H1 (cell line): ENCODE measurements at regions not wholly inside any gene's neighbourhood (a gene's known extent, or its start where the extent isn't known, plus 50 kb on each side); places are given as distances from the start of the nearest gene placed in this dataset.

ENCODE experiments used
- CTCF ChIA-PET: fragments of 300-600 bp; sonication (Branson Sonifier 250); formaldehyde crosslinking; loops from one replicate; lab custom pipeline; 2021; ENCODE audit not compliant: partially characterized antibody; lab: Charles Lee
- POLR2A ChIA-PET: fragments of 300-600 bp; sonication (Branson Sonifier 250); formaldehyde crosslinking; loops from one replicate; lab custom pipeline; 2021; ENCODE audit warnings: inconsistent platforms; ENCODE audit not compliant: partially characterized antibody; lab: Charles Lee
- DNase-seq, 2 experiments: peaks; one replicate each; pipeline versions ENCODE4 v3.0.0 to v3.0.0-alpha.2; 2010 to 2022; ENCODE audit warnings: low spot score in 2 of 2, low read depth in 1 of 2, mixed read lengths in 1 of 2
- FAIRE-seq: peaks from 2 replicates; lab custom pipeline; 2011; peaks lifted over from hg19 to GRCh38; lab: Jason Lieb, UNC
- H2AFZ ChIP-seq: 2 replicates; pipeline ENCODE4 v1.8.1; 2012; ENCODE audit warnings: low read length, inconsistent platforms
- H2AK5ac ChIP-seq: 2 replicates; pipeline ENCODE4 v1.6.1; 2013; ENCODE audit warnings: low read depth, low read length
- H2BK120ac ChIP-seq: replicated peaks from 2 replicates; pipeline ENCODE3; 2013; ENCODE audit warnings: low read depth, low read length, inconsistent platforms
- H2BK12ac ChIP-seq: 2 replicates; pipeline ENCODE4 v1.6.1; 2013; ENCODE audit warnings: low read depth, low read length
- H2BK15ac ChIP-seq: 2 replicates; pipeline ENCODE4 v1.6.1; 2013; ENCODE audit warnings: low read length
- H2BK20ac ChIP-seq: 2 replicates; pipeline ENCODE4 v1.6.1; 2013; ENCODE audit warnings: low read length
- H2BK5ac ChIP-seq: 2 replicates; pipeline ENCODE4 v1.6.1; 2013; ENCODE audit warnings: low read depth, low read length
- H3K14ac ChIP-seq: 2 replicates; pipeline ENCODE4 v1.6.1; 2013; ENCODE audit warnings: inconsistent platforms; ENCODE audit not compliant: insufficient read length
- H3K18ac ChIP-seq: 2 replicates; pipeline ENCODE4 v1.6.1; 2013; ENCODE audit warnings: low read length; ENCODE audit errors: extremely low read depth
- H3K23ac ChIP-seq: 2 replicates; pipeline ENCODE4 v1.6.1; 2013; ENCODE audit warnings: inconsistent platforms; ENCODE audit not compliant: insufficient read length
- H3K23me2 ChIP-seq: 2 replicates; pipeline ENCODE4 v1.6.1; 2013; ENCODE audit warnings: low read depth, low read length
- H3K27ac ChIP-seq: 2 replicates; pipeline ENCODE4 v1.6.1; 2011; ENCODE audit warnings: low read depth, low read length, inconsistent platforms
- H3K27me3 ChIP-seq, 4 experiments: replicated peaks in 1 of 4; 1 replicate in 1 of 4; 2 replicates in 3 of 4; pipeline versions ENCODE4 v1.6.1 to v1.8.1; 2011 to 2013; ENCODE audit warnings: low read length in 3 of 4, mild to moderate bottlenecking in 3 of 4, inconsistent platforms in 2 of 4, mixed read lengths in 2 of 4, moderate library complexity in 1 of 4; ENCODE audit not compliant: control insufficient read depth in 3 of 4, insufficient read depth in 3 of 4; ENCODE audit errors: extremely low read depth in 1 of 4
- H3K36me3 ChIP-seq, 4 experiments: 2 replicates each; pipeline versions ENCODE4 v1.6.1 to v1.8.1; 2011 to 2013; ENCODE audit warnings: mild to moderate bottlenecking in 4 of 4, low read length in 3 of 4, moderate library complexity in 2 of 4, control low read depth in 1 of 4, inconsistent platforms in 1 of 4; ENCODE audit not compliant: insufficient read depth in 4 of 4, control insufficient read depth in 2 of 4
- H3K4ac ChIP-seq: replicated peaks from 2 replicates; pipeline ENCODE3; 2013; ENCODE audit warnings: low read length, low read depth, mixed read lengths, inconsistent platforms; ENCODE audit not compliant: insufficient read length
- H3K4me1 ChIP-seq, 4 experiments: replicated peaks in 1 of 4; 1 replicate in 1 of 4; 2 replicates in 3 of 4; pipeline versions ENCODE4 v1.6.1 to v1.8.1; 2011 to 2013; ENCODE audit warnings: low read length in 3 of 4, inconsistent platforms in 2 of 4, mixed read lengths in 1 of 4; ENCODE audit not compliant: insufficient read depth in 4 of 4, control insufficient read depth in 3 of 4
- H3K4me2 ChIP-seq, 2 experiments: 2 replicates each; pipeline versions ENCODE4 v1.6.1 to v1.8.1; 2011 to 2013; ENCODE audit warnings: low read depth in 2 of 2, low read length in 2 of 2, control low read depth in 1 of 2, inconsistent platforms in 1 of 2, mild to moderate bottlenecking in 1 of 2; ENCODE audit not compliant: insufficient read depth in 1 of 2
- H3K4me3 ChIP-seq, 4 experiments: fragments of 200-600, 300-600 bp in 1 of 4; sonication (generic), shearing (Covaris generic), sonication (Bioruptor Twin) in 1 of 4; 2 replicates each; pipeline versions ENCODE4 v1.5.1 to v1.8.1; 2011 to 2016; ENCODE audit warnings: low read length in 4 of 4, low read depth in 3 of 4, control low read depth in 2 of 4, inconsistent platforms in 2 of 4, mild to moderate bottlenecking in 2 of 4, mixed read lengths in 1 of 4, moderate library complexity in 1 of 4; ENCODE audit not compliant: insufficient read depth in 2 of 4; ENCODE audit errors: extremely low read depth in 1 of 4
- H3K56ac ChIP-seq: replicated peaks from 2 replicates; pipeline ENCODE3; 2013; ENCODE audit warnings: low read depth, mild to moderate bottlenecking, mixed read lengths, low read length, inconsistent platforms; ENCODE audit not compliant: insufficient read length
- H3K79me1 ChIP-seq: 2 replicates; pipeline ENCODE4 v1.6.1; 2013; ENCODE audit warnings: low read depth, low read length, control low read depth
- H3K79me2 ChIP-seq, 2 experiments: 2 replicates each; pipeline versions ENCODE4 v1.6.1 to v1.8.1; 2012 to 2013; ENCODE audit warnings: low read length in 2 of 2, mild to moderate bottlenecking in 2 of 2, inconsistent platforms in 1 of 2; ENCODE audit not compliant: insufficient read depth in 2 of 2, control insufficient read depth in 1 of 2
- H3K9ac ChIP-seq, 4 experiments: replicated peaks in 1 of 4; 1 replicate in 1 of 4; 2 replicates in 3 of 4; pipeline versions ENCODE4 v1.6.1 to v1.8.1; 2011 to 2013; ENCODE audit warnings: low read depth in 3 of 4, low read length in 3 of 4, control low read depth in 2 of 4, mild to moderate bottlenecking in 2 of 4, moderate library complexity in 2 of 4, inconsistent platforms in 1 of 4; ENCODE audit errors: extremely low read depth in 1 of 4
- H3K9me3 ChIP-seq, 2 experiments: 2 replicates each; pipeline versions ENCODE4 v1.6.1 to v1.8.1; 2012 to 2013; ENCODE audit warnings: mild to moderate bottlenecking in 2 of 2, moderate library complexity in 2 of 2, control low read depth in 1 of 2, inconsistent platforms in 1 of 2, low read depth in 1 of 2, low read length in 1 of 2, mixed read lengths in 1 of 2; ENCODE audit not compliant: insufficient read depth in 2 of 2
- H4K20me1 ChIP-seq, 2 experiments: replicated peaks in 1 of 2; 2 replicates each; pipeline versions ENCODE3 to v1.8.1; 2011 to 2013; ENCODE audit warnings: inconsistent platforms in 2 of 2, low read length in 2 of 2, mild to moderate bottlenecking in 1 of 2; ENCODE audit not compliant: insufficient read depth in 2 of 2, control insufficient read depth in 1 of 2
- H4K5ac ChIP-seq: 2 replicates; pipeline ENCODE4 v1.6.1; 2013; ENCODE audit warnings: low read length, low read depth, mixed read lengths, inconsistent platforms; ENCODE audit not compliant: insufficient read length
- H4K8ac ChIP-seq: 2 replicates; pipeline ENCODE4 v1.8.0; 2013; ENCODE audit warnings: mild to moderate bottlenecking, moderate library complexity, low read length, inconsistent platforms; ENCODE audit not compliant: insufficient read depth; ENCODE audit errors: extremely low read depth
- H4K91ac ChIP-seq: replicated peaks from 2 replicates; pipeline ENCODE3; 2013; ENCODE audit warnings: low read length, mixed read lengths, inconsistent platforms; ENCODE audit not compliant: insufficient read length
- ASH2L ChIP-seq: fragments of 200-600, 300-600 bp; sonication (generic); IDR thresholded peaks from one replicate; pipeline ENCODE4 v1.7.1; 2017; ENCODE audit warnings: low read length
- CBX5 ChIP-seq: fragments of 300-800, 300-1000 bp; sonication (generic); IDR thresholded peaks from 2 replicates; pipeline ENCODE4 v1.7.1; 2016; ENCODE audit warnings: antibody characterized with exemption, low read length, low read depth
- CHD1 ChIP-seq: IDR thresholded peaks from 2 replicates; pipeline ENCODE4 v1.6.1; 2012; ENCODE audit warnings: low read depth, low read length, improper control_type of control experiment
- CHD2 ChIP-seq: IDR thresholded peaks from 2 replicates; pipeline ENCODE4 v1.6.1; 2012; ENCODE audit warnings: low read length, improper control_type of control experiment
- CTBP2 ChIP-seq: IDR thresholded peaks from 2 replicates; pipeline ENCODE4 v1.7.0; 2011; ENCODE audit warnings: borderline replicate concordance, mild to moderate bottlenecking, moderate library complexity, mixed read lengths, low read length; ENCODE audit not compliant: insufficient read depth, insufficient read length
- KDM5A ChIP-seq: fragments of 200-600 bp; IDR thresholded peaks from 2 replicates; pipeline ENCODE4 v1.7.1; 2012; ENCODE audit warnings: mild to moderate bottlenecking, low read length, inconsistent platforms, mixed read lengths
- MAFK ChIP-seq: IDR thresholded peaks from 2 replicates; pipeline ENCODE4 v1.6.1; 2012; ENCODE audit warnings: low read depth, mild to moderate bottlenecking, improper control_type of control experiment, low read length
- MAX ChIP-seq: IDR thresholded peaks from 2 replicates; pipeline ENCODE4 v1.6.1; 2012; ENCODE audit warnings: inconsistent platforms
- NANOG ChIP-seq: IDR thresholded peaks from 2 replicates; pipeline ENCODE4 v1.6.1; 2011; ENCODE audit warnings: low read length, low read depth, mild to moderate bottlenecking, inconsistent platforms; ENCODE audit not compliant: insufficient read depth, poor library complexity, severe bottlenecking
- PHF8 ChIP-seq: fragments of 200-600 bp; sonication (generic); conservative IDR thresholded peaks from 2 replicates; pipeline ENCODE4 v1.7.1; 2012; ENCODE audit warnings: low read depth, mild to moderate bottlenecking, inconsistent platforms, low read length, moderate library complexity
- POU5F1 ChIP-seq: IDR thresholded peaks from 2 replicates; pipeline ENCODE4 v1.6.1; 2011; ENCODE audit warnings: low read depth, mild to moderate bottlenecking, low read length, moderate library complexity
- RNF2 ChIP-seq: fragments of 200-900, 300-1000 bp; sonication (generic); IDR thresholded peaks from 2 replicates; pipeline ENCODE4 v1.7.1; 2016; ENCODE audit warnings: borderline replicate concordance, low read depth, mild to moderate bottlenecking, antibody characterized with exemption, low read length; ENCODE audit not compliant: poor library complexity, severe bottlenecking; ENCODE audit errors: missing control alignments
- SP2 ChIP-seq: IDR thresholded peaks from 2 replicates; pipeline ENCODE4 v1.6.1; 2012; ENCODE audit warnings: mild to moderate bottlenecking, low read length, inconsistent platforms
- WGBS, 2 experiments: shearing (Covaris generic) in 1 of 2; methylation state at CpG; one replicate each; pipeline versions ENCODE4 v1.1.6 to v1.1.7; 2013 to 2015; ENCODE audit warnings: low lambda C conversion rate in 2 of 2, mixed read lengths in 2 of 2, inconsistent platforms in 1 of 2, low coverage in 1 of 2, missing lambda C conversion rate in 1 of 2; ENCODE audit not compliant: insufficient replicate concordance in 2 of 2, insufficient coverage in 1 of 2, insufficient read length in 1 of 2; ENCODE audit errors: extremely low coverage in 1 of 2, missing lambda C conversion rate in 1 of 2; 5-methylcytosine and 5-hydroxymethylcytosine counted together

- Histone ChIP-seq H2BK5ac (no peak overlapping the region), H4K91ac (no peak overlapping the region), H3K27ac (no peak overlapping the region), H3K4me1 (no peaks in the 10 kb centered on the region), H3K4me3 (no peak overlapping the region), H4K8ac (no peak overlapping the region), H3K23ac (no peak overlapping the region), H3K4ac (no peak overlapping the region), H2AFZ (no peak overlapping the region), H3K56ac (no peak overlapping the region), H2BK12ac (no peak overlapping the region), H3K9ac (no peak overlapping the region), H3K9me3 (peaks cover 0 to 11% of the 10 kb centered on the region in 2 experiments; a peak in 1 of 4 replicates), H3K79me1 (no peaks in the 10 kb centered on the region), H2AK5ac (no peak overlapping the region), H3K27me3 (no peaks in the 10 kb centered on the region), H4K5ac (no peak overlapping the region), H3K14ac (no peak overlapping the region), H3K18ac (no peak overlapping the region), H2BK15ac (no peak overlapping the region), H2BK120ac (no peak overlapping the region), H4K20me1 (no peaks in the 10 kb centered on the region), H3K4me2 (no peak overlapping the region), H3K23me2 (no peaks in the 10 kb centered on the region), H3K79me2 (no peaks in the 10 kb centered on the region), H3K36me3 (no peaks in the 10 kb centered on the region), H2BK20ac (no peak overlapping the region)
- FAIRE-seq (no peak), DNase-seq (no peak)
- 95% methylated on average over 6 of the region's 6 CpGs; no CpG with 5 or more reads in 1 of the 2 experiments for WGBS, 2 experiments
- ChIA-PET CTCF (no interaction called here), POLR2A (no interaction called here)
- no peak for TF ChIP-seq POU5F1
- TF ChIP-seq ASH2L, result no peak
- no peak for TF ChIP-seq RNF2
- no peak for TF ChIP-seq CHD2
- TF ChIP-seq NANOG, result no peak
- no peak for TF ChIP-seq KDM5A
- TF ChIP-seq PHF8, result no peak
- TF ChIP-seq CTBP2, result no peak
- no peak for TF ChIP-seq MAX
- no peak for TF ChIP-seq CHD1
- TF ChIP-seq MAFK, result no peak
- TF ChIP-seq CBX5, result no peak
- TF ChIP-seq SP2, result no peak
These were observed 334.1 kb upstream of the CD180 start for GRCh38 chr5:67530609-67531255.
